SW480 (cell line): ENCODE measurements at regions not wholly inside any gene's neighbourhood (a gene's known extent, or its start where the extent isn't known, plus 50 kb on each side); places are given as distances from the start of the nearest gene placed in this dataset.
"Not testable (repeated sequence)": the region's sequence is repeated elsewhere in the genome, so short reads cannot be mapped to it uniquely, and the experiment has no call there.

Experiments used
- DNase-seq: peaks from one replicate; pipeline ENCODE4 v3.0.0-alpha.2; 2016; ENCODE audit warnings: low spot score

DNA sequence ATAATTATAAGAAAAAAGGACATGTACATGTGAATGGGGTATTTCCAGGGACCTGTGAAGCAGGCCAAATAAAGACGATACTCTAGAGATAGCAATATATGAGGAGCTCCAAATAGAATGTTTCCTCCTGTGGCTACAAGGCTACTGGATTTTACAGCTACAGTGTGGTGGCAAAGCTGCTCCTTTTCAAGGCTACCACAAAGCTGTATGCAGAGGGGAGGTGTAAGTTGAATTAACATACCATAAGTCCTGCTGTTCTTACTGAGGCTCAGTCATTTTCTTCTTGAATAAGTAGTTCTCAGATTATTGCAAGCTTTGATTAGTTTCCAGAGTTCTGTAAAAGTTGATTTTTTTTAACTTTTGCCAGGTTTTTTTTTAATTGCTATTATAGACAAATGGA lies 1184.6 kb upstream of the EPHA6 start:
- DNase-seq = no peak

- DNase-seq = no peak
These were observed 1169.1 kb upstream of the EPHA6 start for GRCh38 chr3:95645291-95645690.

DNA sequence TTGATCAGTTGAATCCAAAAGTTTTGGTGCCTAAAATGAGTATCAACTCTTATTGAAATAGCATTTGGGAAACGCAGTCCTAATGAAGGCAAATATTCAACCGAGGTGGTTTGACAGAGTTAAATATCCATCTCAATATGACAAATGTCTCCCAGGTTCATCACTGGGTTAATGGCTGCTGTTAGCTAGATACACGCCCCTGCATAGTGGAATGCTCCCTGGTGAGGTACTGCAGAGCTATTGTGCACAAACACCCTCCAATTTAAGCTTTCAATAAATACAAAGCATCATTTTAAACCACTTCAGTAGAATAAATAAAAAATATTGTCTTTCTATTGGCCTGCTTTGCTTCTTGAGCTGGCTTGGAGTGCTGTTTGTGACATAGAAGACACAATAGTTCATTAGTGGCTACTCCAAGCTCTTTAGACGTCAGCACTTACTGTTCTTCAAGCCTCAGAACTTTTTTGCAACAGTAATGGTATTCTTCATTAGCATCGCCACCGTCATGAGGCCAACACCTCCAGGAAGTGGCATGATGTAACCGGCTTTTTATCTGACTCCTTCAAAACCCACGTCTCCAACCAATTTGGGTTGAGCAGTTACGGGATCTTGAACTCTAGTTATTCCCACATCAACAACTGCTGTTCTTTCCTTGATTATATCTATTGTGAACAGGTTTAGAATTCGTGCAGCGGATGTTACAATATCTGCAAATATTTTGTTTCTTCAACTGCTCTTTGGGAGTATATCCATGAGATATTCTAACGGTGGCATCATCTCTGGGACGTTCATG lies 1159.6 kb upstream of the EPHA6 start:
- no peak for DNase-seq

DNA sequence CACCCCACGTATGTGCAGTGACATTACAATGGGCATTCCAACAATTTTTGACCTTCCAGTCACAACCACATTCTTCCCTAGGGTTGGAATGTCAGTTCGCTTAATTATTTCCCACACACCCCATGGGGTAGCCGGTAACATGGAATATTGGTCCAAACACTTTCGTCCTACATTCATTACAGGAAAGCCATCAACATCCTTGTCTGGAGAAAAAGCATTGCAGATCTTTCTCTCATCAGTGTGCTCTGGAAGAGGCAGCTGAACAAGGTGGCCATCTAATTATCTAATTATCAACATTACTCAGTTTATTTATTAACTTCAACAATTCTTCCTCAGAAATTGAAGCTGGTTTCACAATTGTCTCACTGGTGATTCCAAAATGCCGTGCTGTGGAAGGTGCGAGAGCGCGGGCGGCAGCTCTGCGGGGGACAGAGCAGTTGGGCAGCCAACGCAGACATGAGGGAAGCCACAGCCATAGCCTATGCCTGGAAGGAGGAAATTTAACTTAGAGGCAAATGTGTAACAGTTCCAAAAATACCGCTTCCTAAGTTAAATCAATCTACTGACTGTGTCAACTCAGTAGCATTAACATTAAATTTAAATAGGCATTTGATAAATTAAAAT lies 1158.9 kb upstream of the EPHA6 start:
- DNase-seq = no peak

- DNase-seq = no peak
These were observed 1143.6 kb upstream of the EPHA6 start for GRCh38 chr3:95670765-95671164.

GRCh38 chr3:95673215-95673614 lies 1141.2 kb upstream of the EPHA6 start:
- no peak for DNase-seq

DNA sequence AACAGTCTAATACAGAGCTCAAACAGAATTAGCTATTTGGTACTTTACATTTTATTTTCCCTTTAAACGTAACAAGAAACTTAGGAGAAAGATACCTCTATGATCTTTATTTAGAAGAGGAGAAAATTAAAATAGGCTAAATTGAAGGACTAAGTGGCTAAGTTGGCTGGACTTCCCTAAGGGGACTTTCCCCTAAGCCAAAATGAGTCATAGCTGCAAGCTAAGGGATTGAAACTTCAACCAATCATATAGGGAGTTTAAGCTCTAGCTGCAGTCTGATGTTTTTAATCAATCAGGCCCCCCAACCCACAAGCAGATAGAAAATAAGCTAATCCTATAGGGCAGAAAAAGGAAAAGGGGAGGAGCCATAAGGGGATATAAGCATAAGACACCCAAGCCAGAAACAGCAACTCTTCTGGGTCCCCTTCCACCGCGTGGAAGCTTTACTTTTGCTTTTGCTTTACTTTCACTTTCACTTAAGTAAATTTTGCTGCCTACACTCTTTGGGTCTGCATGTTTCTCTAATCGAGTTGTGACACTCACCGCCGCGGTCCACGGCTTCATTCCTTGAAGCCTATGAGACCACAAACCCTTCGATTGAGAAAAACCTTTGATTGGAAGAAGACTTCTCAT lies 1108.5 kb upstream of the EPHA6 start:
- peak; percentile 46 for DNase-seq

- no peak for DNase-seq
These were observed 1107.1 kb upstream of the EPHA6 start for GRCh38 chr3:95707268-95707667.

DNA sequence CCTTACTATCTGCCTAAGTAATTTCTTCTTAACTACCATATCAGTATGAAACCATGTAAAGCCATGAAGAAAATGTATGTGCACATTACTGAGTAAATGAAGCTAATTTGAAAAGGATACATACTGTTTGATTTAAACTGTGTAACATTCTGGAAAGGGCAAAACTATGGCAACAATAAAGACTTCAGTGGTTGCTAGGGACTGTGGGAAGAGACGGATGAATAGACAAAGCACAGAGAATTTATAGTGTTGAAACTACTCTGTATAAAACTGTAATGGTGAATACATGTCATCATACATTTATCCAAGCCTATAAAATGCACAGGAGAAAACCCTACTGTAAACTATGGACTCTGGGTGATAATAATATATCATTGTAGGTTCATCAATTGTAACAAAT lies 1103.7 kb upstream of the EPHA6 start:
- no peak for DNase-seq

DNA sequence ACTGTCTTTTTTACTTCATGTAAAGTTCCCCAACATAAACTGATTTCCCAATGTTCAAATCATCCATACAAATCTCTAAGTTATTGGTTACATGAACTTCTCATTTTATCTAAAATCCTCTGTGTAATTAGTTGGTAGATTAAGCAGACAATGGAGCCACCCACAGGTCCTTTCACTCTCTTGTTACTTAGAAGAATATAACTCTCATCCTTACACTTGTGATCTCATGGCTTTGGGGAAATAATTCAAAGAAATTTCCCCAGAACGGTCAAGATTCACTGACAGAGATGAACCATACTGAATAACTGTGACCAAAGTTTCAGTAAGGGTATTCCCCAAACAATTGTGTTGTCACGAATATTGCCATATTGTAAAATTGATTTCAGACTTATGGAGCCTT lies 1102.6 kb upstream of the EPHA6 start:
- DNase-seq = no peak

DNA sequence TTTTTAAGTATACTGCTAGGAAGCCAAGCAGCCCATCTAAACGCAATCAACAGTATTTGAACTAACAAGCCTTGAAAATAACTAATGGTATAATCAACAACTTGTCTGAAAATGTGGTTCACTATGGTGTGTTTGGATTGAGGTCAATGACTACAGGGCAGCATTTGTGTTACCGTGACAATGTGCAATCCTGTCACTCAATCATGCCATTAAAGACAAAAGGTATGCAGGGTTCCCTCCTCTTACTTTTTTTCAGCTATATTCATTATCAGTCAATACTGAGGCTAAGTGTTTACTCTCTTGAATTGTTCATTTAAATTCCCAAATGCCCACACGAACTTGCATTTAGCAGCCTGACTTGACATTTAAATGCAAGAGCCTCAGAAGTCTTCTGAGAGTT lies 1099.3 kb upstream of the EPHA6 start:
- DNase-seq = no peak

GRCh38 chr3:95717048-95717447 lies 1097.3 kb upstream of the EPHA6 start:
- no peak for DNase-seq

GRCh38 chr3:95718168-95718567 lies 1096.2 kb upstream of the EPHA6 start:
- no peak for DNase-seq

DNA sequence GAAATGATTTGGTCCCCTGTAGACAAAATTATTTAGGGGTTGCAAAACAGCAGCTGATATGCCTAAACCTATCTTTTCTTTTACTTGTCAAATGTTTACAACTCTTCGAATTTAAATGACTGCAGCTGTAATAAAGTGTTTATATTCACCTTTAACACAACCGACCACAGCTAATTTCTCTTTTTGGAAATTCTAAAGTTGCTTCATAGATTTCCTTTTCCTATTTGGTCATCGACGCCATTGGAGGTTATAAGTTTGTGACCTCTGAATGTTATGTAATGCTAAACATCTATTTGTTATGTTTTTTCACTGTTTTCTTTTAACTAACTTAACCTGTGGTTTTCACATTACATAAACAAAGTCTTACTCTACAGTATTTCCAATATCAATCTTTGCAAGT lies 1094.9 kb upstream of the EPHA6 start:
- no peak for DNase-seq

DNA sequence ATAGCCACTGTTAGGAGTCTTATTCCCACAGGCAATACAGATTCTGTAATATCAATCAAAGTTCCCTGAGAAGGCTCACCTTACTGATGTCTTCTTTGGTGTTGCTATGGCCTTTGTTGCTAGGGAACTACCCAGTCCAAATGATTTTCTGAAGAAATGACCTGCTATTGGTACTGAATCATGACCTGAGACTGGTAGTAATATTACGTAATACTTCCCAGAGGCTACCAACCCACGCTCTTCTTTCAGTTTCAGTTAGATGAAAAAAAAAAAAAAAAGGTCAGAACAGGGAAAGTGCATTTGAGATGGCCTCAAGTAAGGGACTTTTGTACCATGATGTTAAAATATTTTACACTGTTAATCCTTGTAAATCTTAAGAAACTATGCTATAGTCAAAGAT lies 1092.5 kb upstream of the EPHA6 start:
- DNase-seq = no peak

GRCh38 chr3:95725770-95726169 lies 1088.6 kb upstream of the EPHA6 start:
- no peak for DNase-seq

DNA sequence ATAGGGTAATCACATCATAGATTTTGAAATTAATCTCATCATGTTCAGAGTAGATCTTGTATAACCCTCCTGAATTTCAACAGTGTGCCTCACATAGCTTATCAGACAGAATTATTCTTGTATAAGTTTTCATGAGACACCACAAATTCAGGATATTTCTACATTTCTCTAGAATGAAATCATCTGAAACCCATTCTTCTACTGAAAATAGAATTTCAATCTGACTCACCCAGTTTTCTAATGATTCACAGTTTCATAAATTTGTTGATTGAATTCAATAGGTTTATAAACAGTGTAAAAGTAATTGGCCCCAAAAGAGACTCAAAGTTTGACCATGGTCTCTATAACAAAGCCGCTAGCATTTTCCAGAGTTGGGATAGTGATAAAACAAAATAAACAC lies 1082.6 kb upstream of the EPHA6 start:
- DNase-seq = no peak

- no peak for DNase-seq
These were observed 1081.1 kb upstream of the EPHA6 start for GRCh38 chr3:95733336-95733735.

- no peak for DNase-seq
These were observed 1076.3 kb upstream of the EPHA6 start for GRCh38 chr3:95738045-95738444.

- DNase-seq = not testable (repeated sequence)
These were observed 1069.5 kb upstream of the EPHA6 start for GRCh38 chr3:95744896-95745295.

GRCh38 chr3:95750097-95750496 lies 1064.3 kb upstream of the EPHA6 start:
- DNase-seq = no peak

DNA sequence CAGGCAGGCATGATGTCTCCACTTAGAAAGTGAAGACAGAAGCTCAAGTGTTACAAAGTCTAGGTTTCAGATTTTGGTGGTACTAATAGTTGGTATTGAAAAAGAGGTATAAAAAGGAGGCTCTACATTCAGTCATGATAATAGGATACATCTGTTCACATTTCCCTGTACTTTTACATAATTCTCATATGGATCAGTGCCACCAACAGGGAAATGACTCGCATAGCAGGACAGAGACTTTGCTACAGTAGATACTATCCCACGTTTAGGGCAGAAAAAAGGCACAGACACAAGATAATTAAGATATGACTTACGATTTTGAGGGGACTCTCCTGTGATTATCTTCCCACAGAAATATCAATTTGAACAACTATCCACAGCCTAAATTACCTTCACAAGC lies 1062.9 kb upstream of the EPHA6 start:
- DNase-seq = no peak

- DNase-seq = no peak
These were observed 1062.2 kb upstream of the EPHA6 start for GRCh38 chr3:95752199-95752598.
